HG02943 (cell line): ENCODE measurements at regions not wholly inside any gene's neighbourhood (a gene's known extent, or its start where the extent isn't known, plus 50 kb on each side); places are given as distances from the start of the nearest gene placed in this dataset.
"Not testable (repeated sequence)": the region's sequence is repeated elsewhere in the genome, so short reads cannot be mapped to it uniquely, and the experiment has no call there.

ENCODE experiments used
- ATAC-seq: cut with Tn5 transposase; IDR thresholded peaks from one replicate; pipeline ENCODE4 v1.9.1; 2021; ENCODE audit warnings: mild to moderate bottlenecking, low read depth, moderate library complexity; ENCODE audit not compliant: unreplicated experiment

DNA sequence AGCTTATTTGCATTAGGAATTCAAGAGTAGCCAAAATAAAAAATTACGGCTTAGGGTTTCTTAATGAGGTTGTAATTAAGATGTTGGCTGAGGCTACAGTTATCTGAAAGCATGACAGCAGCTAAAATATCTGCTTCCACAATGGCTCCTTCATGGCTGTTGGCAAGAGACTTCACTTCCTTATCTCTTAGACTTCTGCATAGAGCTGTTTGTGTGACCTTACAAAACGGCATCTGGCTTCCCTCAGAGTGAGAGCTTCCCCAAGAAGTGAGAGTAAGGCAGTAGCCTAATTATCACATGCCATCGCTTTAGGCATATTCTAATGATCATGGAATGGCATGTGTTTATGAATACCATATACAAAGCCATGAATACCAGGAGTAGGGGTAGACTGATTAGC lies 57.6 kb downstream of the CCDC59 start:
- ATAC-seq: no peak

DNA sequence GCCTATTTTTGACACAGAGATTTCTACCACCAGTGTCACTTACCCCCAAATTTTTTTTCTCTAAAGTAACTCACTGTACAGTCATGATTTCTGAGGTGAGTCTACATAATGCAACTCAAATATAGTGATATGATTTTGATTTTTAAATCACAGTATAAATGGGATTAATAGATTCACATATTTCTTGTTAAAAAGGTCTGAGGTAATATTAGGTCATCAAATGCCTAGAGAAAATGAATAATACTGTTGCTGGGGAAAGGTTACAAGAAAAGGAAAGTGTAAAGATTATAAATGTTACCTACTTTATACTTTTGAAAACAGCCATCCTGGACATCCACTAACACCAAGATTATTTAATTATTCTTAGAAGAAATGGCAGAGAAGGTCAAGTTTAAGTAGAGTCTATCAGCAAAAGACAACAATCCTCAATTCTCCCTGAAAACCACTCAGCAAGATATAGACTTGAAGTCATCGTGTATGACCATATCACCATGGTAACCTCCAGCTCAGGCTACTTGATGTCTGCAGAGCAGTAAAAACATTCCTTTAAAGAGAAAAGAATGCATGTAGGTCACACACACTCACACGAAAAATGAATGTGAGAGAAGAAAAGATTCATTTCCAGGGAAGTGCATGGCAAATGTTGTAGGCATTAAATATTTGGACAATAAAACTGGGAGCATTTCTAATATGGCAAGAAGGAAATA lies 58.7 kb downstream of the CCDC59 start:
- no peak for ATAC-seq

DNA sequence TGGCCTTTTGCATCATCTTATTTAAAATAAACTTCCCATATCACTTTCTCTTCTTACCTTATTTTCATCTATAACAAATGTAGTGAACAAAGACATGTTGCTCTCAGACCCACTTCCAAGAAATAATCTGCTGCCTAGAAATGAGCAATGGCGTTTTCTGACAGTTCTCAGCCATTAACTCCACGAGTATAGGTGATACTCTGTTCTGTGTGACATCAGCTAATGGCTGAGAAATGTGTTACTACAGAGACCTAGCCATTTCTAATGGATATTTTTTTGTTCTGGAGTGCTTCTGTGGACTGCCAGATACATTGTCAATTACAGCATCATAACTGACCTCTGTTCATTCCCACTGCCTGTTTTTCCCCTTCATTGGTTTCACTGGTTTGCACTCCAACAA lies 67.8 kb downstream of the CCDC59 start:
- no peak for ATAC-seq

DNA sequence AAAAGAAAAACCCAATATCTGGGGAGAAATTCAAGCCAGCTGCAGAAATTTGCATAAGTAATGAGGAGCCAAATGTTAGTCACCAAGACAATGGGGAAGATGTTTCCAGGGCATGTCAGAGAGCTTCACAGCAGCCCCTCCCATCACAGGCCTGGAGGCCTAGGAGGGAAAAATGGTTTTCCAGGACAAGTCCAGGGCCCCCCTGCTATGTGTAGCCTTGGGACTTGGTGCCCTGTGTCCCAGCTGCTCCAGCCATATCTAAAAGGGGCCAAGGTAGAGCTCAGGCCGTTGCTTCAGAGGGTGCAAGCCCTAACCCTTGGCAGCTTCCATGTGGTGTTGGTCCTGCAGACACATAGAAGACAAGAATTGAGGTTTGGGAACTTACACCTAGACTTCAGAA lies 76.9 kb downstream of the CCDC59 start:
- not testable (repeated sequence) for ATAC-seq

DNA sequence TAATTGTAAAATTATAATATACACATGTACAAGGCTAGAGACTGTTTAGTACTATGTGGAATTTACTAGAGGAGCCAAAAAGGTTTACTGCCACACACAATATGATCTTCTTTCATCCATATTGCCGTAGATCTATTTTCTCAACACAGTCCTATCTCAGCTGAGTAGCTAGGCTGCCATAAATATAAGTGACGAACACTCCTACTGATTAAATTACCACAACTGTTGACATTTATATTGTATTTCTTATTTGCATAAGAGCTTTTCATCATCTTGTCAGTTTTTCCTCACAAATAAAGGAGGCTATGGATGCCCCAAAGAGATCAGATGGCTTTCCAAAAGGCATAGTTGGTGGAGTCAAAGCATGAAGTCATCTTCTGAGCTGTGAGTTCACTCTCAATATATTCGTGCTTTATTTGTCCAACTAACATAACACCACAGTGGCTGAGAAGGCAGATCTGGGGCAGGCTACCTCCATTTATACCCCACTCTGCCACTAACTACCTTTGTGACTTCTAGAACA lies 78.6 kb downstream of the CCDC59 start:
- no peak for ATAC-seq

DNA sequence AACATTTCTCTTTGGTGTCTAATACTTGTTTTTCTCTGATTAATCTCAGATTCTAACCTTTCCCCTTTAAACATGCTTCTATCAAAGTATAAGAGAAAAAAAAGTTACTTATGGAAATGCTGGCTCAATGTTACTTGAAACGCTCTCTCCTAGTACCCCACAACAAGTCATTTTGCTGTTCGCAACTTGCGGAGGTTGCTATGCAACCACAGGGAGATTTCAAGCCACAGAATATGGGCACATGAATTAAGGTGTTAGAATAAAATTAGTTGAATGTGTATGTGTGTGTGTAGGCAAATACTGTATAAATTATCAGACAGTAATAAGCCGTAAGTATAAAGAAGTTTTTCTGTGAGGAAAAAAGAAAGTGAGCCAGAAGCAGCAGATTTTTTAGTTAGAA lies 80.6 kb downstream of the CCDC59 start:
- ATAC-seq: no peak

DNA sequence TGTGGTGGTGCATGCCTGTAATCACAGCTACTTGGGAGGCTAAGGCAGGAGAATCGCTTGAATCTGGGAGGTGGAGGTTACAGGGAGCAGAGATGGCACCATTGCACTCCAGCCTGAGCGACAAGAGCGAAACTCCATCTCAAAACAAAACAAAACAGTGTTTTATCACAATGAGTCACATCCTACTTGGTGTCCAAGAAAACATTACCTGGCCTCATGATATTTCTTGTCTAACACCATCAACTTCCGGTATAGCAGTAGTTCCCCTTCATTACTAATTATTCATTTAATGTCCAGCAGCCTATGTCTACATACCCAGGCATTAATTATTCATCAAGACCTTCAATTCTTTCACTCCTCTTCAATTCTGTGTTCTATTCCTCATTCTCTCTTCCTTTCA lies 115.5 kb downstream of the CCDC59 start:
- ATAC-seq: no peak

DNA sequence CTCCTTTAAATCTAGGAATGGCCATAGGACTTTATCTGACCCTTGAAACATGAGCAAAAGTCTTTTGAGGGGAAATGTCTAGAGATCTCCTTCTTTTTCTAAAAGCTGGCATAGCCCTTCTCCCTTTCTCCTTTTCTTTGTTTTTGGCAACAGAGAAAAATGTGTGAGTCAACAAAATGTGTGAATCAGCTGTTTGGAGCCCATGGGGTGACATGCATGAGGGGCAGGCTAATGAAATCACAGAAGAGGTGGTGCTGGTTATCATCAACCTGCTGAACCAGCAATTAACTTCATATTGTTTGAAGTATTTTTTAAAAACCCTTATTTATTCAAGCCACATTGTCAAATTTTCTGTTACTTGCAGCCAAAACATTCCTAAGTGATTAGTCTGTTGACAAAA lies 132.3 kb downstream of the CCDC59 start:
- ATAC-seq: no peak

DNA sequence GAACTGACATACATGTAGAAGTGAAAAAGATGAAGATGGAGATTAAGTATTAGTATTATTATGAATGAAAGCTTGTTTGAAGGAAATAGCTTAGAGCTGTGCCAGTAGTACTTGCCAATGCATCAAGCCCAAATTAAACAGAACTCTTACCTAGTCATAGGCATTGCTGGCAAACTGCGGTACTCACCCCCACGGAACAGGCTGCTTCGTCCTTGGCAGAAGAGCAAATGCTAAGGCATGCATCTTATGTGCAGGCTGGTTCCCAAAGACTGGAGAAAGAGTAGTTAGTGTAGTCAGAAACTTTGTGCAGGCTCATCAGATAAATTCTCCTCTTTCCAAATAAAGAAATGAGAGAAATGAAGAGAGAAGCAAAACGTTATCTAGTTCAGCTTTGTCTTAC lies 134.8 kb downstream of the CCDC59 start:
- no peak for ATAC-seq

DNA sequence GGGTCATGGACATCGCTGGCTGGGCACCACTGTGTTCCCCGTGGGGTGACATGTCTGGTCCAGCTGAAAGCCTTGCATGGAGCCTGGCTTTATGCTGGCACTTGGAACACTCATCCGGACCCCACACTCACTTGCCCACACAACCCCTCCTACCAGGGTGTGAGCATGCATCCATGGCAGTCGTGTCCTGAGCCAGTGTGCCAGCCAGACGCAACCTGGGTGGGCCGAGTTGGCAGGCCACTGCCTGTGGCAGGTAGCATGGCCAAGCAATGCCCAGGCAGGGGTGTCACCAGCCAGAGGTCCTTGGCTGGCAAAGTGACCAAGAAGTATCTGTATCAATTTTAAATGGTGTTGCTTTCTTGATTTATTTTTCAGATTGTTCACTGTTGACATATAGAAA lies 141.7 kb downstream of the CCDC59 start:
- ATAC-seq: no peak

DNA sequence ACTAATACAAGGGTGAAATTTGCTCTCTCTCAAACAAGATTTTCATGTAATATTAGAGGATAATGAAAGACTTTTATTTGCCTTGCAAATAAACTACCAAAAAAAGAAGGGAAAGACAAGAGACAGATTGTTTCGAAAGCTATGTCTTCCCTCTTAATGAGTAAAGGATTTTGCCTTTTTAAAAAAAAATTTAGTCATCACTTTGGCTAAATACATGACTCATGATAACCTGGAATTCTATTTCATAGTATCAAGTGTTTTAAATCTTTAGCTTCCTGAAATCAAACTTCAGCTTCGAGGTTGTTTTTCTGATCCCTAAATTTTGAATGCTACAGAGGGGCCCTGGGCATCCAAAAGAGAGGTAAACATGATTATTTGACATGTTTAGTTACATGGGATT lies 144.4 kb downstream of the CCDC59 start:
- no peak for ATAC-seq

DNA sequence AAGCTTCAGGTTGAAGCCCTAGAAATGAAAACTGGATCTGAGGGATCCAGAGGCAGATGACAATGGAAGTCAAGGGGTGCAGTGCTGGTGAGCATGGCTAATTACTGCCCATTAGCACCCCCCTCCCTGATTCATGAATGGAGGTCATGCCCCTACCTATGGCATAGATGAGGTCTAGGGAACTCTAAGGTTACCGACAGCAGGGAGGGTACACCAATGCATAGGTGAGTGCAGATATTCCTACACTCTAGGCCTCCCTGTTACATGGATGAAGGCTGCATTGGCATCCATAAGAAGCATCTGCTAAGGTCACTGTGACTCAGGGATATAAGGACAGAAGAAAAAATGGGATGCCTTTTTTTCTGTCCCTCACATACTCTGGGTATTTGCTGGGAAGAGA lies 147.3 kb downstream of the CCDC59 start:
- no peak for ATAC-seq

DNA sequence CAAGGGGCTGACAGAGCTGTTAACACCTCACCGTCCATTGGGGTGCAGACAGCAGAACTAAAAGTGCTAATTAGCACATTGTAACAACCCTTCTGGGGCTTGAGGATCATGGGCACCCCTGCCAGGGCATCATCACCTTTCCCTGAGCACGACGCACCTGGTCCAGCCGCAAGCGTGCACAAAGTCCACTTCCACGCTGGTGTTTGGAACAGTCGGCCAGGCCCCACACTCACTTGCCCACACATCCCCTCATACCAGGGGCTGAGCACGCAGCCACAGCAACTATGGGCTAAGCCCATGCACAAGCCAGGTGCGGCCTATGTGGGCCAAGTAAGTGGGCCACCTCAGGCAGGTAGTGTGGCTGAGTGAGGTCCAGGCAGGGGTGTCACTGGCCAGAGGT lies 148.7 kb downstream of the CCDC59 start:
- ATAC-seq: no peak

DNA sequence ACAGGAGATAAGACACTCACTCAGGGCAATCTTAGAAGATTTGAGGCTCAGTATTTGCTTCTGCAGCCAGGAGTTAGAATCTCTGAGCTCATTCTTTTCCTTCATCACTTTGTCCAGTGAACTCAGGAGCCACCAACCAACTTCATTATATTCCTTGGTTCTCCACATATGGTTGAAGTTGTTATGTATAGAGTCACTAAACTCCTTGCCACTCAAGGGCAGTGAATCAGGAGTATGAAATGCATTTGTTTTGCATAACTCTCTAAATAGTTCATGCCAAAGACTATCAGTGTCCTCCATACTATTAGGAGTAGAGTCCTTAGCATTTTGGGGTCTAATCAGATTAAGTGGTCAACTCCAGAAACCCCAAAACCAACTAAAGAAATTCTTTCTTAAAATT lies 150.6 kb downstream of the CCDC59 start:
- ATAC-seq: no peak

DNA sequence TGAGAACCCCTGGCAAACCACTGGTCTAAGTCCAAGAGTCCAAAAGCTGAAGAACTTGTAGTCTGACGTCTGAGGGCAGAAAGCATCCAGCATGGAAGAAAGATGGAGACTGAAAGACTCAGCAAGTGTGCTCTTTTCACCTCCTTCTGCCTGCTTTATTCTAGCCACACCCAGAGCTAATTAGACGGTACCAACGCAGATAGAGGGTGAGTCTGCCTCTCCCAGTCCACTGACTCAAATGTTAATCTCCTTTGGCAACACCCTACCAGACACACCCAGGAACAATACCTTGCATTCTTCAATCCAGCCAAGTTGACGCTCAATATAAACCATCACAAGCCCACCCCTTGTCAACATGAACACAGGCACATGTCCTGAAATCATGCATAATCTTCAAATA lies 155.1 kb downstream of the CCDC59 start:
- ATAC-seq: no peak

DNA sequence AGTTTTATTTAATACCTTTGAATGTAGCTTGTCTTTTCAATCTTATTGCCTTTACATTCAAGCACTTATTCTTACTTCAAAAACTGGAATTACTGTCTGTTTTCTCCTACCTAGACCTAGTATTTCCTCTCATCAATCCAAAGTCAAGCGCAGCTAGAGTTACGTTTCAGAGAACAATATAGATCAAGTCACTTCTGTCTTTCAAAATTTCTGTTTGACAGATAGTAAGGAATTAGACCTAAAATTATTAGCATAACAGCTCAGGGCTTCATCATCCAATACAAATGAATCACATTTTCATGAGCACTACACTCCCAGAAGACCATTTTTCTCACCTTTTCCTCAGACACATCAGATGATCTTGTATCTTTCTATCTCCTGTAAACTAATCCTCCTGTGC lies 170.6 kb downstream of the CCDC59 start:
- ATAC-seq: no peak

DNA sequence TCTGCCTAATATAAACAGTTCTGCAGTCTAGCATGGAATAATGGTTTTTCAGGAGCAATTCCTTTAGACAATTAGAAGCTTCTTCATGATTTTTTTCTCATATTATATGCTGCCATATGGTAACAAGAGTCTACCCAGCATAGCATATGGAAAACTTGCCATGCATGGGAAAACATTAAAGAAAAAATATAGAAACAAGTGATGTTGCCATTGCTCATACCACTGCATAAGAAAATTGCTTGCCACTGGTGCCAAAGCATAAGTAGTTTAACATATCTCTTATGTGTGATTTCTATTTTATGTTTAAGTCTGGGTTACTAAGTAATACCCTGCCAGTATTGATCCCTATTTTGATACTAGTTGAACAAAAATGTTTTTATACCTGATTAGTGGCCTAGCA lies 171.2 kb downstream of the CCDC59 start:
- no peak for ATAC-seq

DNA sequence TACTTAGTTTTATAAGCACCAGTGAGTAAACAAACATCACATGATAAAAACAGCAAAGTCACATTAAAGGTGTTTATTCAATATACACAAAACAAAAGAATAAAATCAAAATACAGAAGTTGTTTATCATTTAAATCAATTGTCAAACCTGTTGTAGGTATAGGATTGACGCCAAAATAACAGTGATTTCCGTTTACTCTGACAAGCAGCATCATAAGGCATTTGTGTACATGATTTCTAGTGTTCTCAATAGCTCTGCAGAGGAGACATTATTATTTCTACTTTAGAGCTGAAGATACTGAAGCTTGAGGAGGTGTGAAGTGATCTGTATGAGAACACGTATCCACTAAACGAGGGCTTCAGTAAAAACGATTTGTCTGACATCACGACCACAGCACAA lies 171.9 kb downstream of the CCDC59 start:
- ATAC-seq: no peak

DNA sequence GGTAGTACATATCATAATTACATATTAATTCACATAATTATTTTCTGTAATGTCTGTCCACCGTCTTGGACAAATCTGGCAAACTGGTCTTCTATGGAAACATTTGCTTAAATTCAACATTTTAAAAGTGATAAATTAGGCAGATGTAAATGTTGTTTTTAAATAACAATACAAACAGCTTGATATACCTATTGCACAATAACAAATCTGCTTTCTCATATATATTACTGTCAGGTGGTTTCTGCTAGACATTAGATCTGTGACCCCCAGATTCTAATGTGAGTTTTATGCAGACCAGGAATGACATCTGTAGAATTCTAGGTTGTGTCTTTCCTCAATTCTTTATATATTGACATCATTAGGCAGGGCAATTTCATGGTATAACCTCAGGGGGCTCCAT lies 173.3 kb downstream of the CCDC59 start:
- ATAC-seq: no peak

DNA sequence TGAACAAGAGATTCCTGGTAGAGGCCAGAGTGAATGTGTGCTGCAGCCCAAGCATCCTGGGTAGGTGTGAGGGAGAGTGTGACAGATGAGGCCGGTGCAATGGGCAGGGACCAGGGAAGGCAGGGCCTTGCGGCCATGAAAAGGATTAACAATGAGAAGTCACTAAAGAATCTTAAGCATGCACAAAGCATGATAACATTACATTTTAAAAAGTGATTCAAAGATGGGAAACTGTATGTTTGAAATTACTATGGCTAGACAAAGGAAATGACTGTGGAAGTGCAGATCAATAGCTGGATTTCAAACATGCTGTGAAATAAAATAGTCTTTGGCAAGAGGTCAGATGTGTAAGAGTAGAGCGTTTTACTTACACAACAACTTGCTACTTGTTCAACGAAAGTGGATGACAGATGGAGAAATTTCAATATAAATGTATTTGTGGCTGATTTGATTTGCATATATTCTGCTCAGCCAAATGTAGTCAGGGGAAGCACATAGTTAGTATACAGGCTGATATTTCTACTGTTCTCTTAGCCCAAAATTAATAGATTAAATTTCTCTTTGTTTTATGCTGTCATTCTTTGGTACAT lies 175.5 kb downstream of the CCDC59 start:
- ATAC-seq: no peak

DNA sequence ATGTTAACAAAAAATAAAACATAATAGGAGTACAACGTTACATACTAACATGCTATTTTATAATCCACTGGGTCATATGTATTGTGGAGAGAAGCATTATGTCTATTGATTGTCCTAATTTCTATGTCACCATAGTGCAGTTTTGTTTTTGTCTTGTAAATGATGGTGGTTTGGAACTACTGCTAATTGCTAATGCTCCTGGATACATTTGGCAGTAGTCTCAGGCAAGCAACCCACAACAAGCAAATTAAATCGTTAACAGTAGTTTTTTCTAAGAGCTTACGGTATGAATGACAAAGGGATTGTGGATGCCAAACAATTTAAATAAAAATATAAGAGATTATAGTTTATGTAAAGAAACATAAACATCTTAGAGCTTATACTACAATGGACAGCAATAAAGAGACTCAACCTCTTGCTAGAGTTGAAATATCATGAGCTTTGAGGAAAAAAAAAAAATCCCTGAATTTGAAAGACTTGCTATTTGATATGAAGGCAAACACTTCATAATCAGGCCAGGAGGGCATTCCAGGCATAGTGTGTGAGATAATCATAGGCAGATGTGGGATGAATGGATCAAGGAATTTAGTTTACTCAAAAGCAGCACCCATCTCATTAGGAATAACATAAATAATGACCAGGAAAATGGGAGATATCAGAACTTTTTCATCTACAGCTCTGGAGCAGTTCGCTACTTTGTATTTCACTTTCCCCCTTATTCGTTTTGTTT lies 181.3 kb downstream of the CCDC59 start:
- no peak for ATAC-seq

DNA sequence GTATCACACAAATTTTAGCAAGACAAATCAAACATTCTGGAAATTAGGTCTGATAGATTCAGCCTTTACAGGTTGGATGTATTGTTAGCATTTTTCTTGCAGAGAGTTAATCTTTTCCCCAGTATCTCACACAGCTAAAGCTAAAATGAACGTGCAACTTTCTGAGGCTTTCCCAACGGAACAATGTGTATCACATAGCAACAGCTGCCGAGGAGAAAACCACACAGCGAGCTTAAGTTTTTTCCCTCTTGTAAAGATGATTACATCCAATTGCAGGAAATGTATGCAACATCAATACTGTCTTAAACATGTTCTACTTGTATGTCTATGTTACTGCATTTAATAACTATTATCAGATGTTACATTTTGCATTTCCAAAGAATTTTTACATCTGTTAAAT lies 182.2 kb downstream of the CCDC59 start:
- ATAC-seq: no peak
